ENCODE measurements at regions not wholly inside any gene's neighbourhood (a gene's known extent, or its start where the extent isn't known, plus 50 kb on each side); places are given as distances from the start of the nearest gene placed in this dataset.

DNA sequence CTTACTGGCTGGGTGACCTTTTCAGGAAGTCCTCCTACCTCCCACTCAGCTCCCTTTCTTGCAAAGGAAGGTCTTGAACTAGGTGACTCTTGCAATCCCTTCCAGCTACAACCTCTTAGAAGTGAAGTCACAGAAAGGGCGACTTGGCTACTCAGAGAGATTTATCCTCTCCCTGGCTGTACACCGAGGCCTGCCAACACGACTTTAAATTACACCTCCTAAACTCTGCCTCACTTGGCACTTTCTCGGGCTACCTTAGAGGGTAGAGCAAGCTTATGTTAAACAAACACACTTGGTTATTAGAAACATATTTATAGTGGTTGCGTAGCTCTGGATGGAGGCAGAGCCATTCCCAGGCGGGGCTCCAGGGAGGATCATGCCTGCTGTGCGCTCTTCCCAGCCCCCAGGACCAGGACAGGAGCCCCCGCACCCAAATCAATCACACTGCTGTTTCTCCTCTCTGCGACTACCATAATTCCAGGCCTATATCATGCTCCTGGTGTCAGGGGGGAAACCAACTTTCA is 358.4 kb downstream of the BUD13 start:
- Histone ChIP-seq H3K9me3 (no peaks in the 10 kb centered on the region), H3K27me3 (peaks cover 0 to 11% (median 0%) of the 10 kb centered on the region in 4 donors), H3K4me1 (no peaks in the 10 kb centered on the region), H3K4me3 (no peak overlapping the region), H3K27ac (no peak overlapping the region), H3K36me3 (no peaks in the 10 kb centered on the region)
- TF ChIP-seq, protein P1, sequence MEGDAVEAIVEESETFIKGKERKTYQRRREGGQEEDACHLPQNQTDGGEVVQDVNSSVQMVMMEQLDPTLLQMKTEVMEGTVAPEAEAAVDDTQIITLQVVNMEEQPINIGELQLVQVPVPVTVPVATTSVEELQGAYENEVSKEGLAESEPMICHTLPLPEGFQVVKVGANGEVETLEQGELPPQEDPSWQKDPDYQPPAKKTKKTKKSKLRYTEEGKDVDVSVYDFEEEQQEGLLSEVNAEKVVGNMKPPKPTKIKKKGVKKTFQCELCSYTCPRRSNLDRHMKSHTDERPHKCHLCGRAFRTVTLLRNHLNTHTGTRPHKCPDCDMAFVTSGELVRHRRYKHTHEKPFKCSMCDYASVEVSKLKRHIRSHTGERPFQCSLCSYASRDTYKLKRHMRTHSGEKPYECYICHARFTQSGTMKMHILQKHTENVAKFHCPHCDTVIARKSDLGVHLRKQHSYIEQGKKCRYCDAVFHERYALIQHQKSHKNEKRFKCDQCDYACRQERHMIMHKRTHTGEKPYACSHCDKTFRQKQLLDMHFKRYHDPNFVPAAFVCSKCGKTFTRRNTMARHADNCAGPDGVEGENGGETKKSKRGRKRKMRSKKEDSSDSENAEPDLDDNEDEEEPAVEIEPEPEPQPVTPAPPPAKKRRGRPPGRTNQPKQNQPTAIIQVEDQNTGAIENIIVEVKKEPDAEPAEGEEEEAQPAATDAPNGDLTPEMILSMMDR (IDR thresholded peaks at IDR 0.05), result no peak
- TF ChIP-seq POLR2A (IDR thresholded peaks at IDR 0.05), result no peak
- no peak for DNase-seq
- intact Hi-C loops (cut with DNase I), result no loop called here
- WGBS, 2 donors, result 51 to 80% methylated on average over 7 to 9 of the region's 9 CpGs

DNA sequence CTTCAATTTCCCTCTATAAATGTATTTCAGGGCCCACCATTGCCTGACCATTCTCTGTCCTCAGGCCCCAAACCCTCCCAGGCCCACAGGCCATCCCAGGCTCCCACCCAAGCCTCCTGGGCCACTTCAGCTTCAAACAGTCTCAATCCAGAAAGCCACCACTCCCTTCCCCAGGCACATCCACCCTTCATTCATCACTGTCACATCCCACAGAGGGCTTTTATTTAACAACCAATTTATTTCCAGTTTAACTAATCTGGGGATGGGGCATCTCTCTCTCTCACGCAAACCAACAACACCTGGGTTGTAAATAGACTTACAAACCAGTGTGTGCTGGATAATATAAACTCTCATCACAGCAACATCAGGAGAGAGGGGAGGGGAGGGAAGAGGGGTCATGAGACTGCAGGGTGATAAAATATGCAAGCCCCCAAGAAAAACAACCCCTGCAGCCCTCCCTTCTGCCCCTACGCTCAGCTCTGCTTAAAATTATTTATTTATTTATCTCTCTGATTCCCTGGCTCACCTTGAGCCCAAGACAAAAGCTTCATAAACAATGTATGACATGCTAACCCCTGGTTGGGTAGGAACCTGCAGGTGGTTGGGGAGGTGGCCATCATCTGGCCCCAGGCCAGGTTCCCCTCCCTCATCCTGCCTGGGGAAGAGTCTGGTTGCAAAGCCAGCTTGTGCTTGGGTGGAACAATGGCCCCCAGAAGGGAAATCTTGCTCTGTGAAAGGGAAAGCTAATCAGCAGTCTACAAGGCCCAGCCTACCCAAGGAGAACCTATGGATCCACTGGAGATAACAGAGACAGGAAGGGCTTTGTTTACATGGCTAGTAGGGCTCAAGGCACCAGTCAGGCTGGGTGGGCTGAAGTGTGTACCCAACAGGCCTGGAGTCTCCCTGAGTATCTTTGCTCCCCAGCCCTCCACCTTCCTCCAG is 359.2 kb downstream of the BUD13 start:
- no peak for DNase-seq
- intact Hi-C loops (cut with DNase I), result no loop called here
- Histone ChIP-seq H3K9me3 (no peaks in the 10 kb centered on the region), H3K27me3 (peaks cover 0 to 16% (median 0%) of the 10 kb centered on the region in 4 donors), H3K4me1 (no peaks in the 10 kb centered on the region), H3K4me3 (no peak overlapping the region), H3K27ac (no peak overlapping the region), H3K36me3 (no peaks in the 10 kb centered on the region)
- TF ChIP-seq, protein P1 (IDR thresholded peaks at IDR 0.05), result no peak
- TF ChIP-seq POLR2A (IDR thresholded peaks at IDR 0.05), result no peak
- 79% methylated on average over 2 of the region's 2 CpGs for WGBS, 2 donors

DNA sequence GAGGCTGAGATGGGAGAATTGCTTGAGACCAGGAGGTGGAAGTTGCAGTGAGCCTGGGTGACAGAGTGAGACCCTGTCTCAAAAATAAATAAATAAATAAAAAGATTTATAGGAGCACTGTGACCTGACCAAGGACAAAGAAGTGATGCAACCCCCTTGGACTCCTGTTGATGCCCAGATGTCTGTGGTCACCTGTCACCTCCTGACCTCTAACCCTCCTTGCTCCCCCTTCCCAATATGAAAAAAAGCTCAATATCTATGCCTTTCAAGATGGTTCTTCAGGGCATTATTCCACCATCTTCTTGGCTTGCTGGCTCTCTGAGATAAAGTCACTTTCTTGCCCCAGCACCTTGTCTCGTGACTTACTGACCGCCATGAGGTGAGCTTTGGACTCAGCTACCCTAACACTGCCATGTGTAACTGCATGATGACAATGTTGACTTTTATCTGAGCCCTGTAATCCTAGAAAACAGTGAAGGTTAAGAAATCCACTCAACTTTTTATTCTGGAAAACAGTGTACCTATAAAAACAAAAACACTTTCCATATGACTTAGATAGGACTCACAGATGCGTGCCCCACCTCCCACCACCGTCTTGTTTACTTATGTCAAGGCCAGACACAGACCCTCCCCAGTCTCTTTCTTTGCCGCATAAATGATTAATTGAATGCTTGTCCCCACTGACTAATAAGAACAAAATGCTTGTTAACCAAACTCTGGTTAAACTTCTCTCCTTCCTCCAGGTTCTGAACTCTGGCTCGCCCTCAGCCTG is 360.5 kb downstream of the BUD13 start:
- Histone ChIP-seq H3K9me3 (no peaks in the 10 kb centered on the region), H3K27ac (no peak overlapping the region), H3K4me3 (no peak overlapping the region), H3K4me1 (no peaks in the 10 kb centered on the region), H3K36me3 (no peaks in the 10 kb centered on the region), H3K27me3 (peaks cover 0 to 16% (median 0%) of the 10 kb centered on the region in 4 donors)
- WGBS, 2 donors, result 51 to 56% methylated on average over 6 of the region's 6 CpGs
- intact Hi-C loops (cut with DNase I), result no loop called here
- no peak for DNase-seq
- TF ChIP-seq, protein P1 (IDR thresholded peaks at IDR 0.05), result no peak
- no peak for TF ChIP-seq POLR2A (IDR thresholded peaks at IDR 0.05)

DNA sequence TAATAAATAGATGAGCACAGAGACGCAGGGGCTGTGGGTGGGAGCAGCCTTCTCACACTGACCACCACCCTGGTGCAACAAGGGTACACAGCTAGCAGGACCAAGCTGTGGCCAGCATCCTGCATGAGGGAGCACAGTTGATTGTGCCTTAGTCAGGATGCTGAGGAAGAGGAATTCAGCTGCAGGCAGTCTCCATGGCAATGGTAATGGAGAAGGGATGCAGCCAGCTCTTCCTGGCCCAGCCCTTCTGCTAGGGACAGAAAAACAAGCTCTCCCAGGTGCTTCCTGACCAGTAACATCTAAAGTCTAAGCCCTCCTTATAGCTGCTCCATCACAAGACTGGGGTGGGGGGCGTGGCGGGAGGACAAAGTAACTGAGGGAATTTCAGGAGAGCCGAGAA is 363.5 kb downstream of the BUD13 start:
- intact Hi-C loops (cut with DNase I), result no loop called here
- WGBS, 2 donors, result 60 to 61% methylated on average over 3 to 4 of the region's 4 CpGs

More for the DNA sequence above, 363.5 kb downstream of the BUD13 start:
- Histone ChIP-seq H3K27ac (no peak overlapping the region), H3K36me3 (no peaks in the 10 kb centered on the region), H3K27me3 (peaks cover 0 to 16% (median 0%) of the 10 kb centered on the region in 4 donors), H3K9me3 (no peaks in the 10 kb centered on the region), H3K4me3 (no peak overlapping the region), H3K4me1 (no peaks in the 10 kb centered on the region)
- no peak for TF ChIP-seq POLR2A (IDR thresholded peaks at IDR 0.05)
- TF ChIP-seq, protein P1 (IDR thresholded peaks at IDR 0.05), result no peak
- DNase-seq, result no peak

Data from esophagus squamous epithelium (tissue), 5 donors.